ENCODE measurements at regions not wholly inside any gene's neighbourhood (a gene's known extent, or its start where the extent isn't known, plus 50 kb on each side); places are given as distances from the start of the nearest gene placed in this dataset.

DNA sequence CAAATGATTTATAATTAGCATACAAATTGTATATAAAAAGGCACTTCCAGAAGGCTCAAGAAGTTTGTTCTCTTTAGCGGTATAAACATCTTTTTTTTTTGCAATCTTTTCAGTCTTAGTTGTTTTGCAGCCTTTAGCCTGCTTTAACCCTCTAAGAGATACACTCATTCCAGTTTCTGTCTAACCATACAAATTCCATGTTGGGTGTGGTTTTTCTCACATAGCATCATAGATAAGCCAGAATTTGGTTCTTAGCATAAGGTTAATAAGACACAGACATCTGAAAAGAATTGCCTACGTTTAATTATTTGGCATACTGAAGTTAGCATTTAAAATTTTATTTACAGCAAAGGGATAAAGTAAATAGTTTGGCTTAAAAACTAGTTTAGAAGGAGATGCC lies 92.5 kb upstream of the NPVF start:
- ATAC-seq (no peak), FAIRE-seq (no peak), DNase-seq (ENCODE audit: low read depth in 1 of 2, low spot score in 1 of 2) (no peak)
- WGBS (ENCODE audit: missing lambda C conversion rate), result 14% methylated on average over 2 of the region's 2 CpGs
- Histone ChIP-seq H3K27ac (no peak overlapping the region), H3K4me3 (no peak overlapping the region), H3K9me3 (no peaks in the 10 kb centered on the region), H3K4me1 (no peaks in the 10 kb centered on the region), H3K4me2 (no peak overlapping the region)
- POLR2A ChIA-PET, result no interaction called here
- no peak for TF ChIP-seq CHD2 (IDR thresholded peaks at IDR 0.05; ENCODE audit: low read length, partially characterized antibody)
- TF ChIP-seq SREBF2 (IDR thresholded peaks at IDR 0.05), result no peak
- no peak for TF ChIP-seq EHMT2 (IDR thresholded peaks at IDR 0.05; ENCODE audit: low read depth)
- TF ChIP-seq, protein P1, sequence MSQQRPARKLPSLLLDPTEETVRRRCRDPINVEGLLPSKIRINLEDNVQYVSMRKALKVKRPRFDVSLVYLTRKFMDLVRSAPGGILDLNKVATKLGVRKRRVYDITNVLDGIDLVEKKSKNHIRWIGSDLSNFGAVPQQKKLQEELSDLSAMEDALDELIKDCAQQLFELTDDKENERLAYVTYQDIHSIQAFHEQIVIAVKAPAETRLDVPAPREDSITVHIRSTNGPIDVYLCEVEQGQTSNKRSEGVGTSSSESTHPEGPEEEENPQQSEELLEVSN (IDR thresholded peaks at IDR 0.05; ENCODE audit: borderline replicate concordance, low read depth), result no peak
- TF ChIP-seq, protein P2, sequence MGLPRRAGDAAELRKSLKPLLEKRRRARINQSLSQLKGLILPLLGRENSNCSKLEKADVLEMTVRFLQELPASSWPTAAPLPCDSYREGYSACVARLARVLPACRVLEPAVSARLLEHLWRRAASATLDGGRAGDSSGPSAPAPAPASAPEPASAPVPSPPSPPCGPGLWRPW (IDR thresholded peaks at IDR 0.05), result no peak
- no peak for TF ChIP-seq RNF2 (IDR thresholded peaks at IDR 0.05; ENCODE audit: borderline replicate concordance, low read depth)
- TF ChIP-seq JUN (IDR thresholded peaks at IDR 0.05), result no peak
- TF ChIP-seq NR3C1 (IDR thresholded peaks at IDR 0.05), result no peak
- no peak for TF ChIP-seq RAD21 (conservative IDR thresholded peaks at IDR 0.05 in 1 of 2, IDR thresholded peaks at IDR 0.05 in 1 of 2)
- no peak for TF ChIP-seq CBX2 (IDR thresholded peaks at IDR 0.05; ENCODE audit: borderline replicate concordance, low read depth)
- no peak for TF ChIP-seq ZC3H11A (IDR thresholded peaks at IDR 0.05)
- TF ChIP-seq NFE2L2 (conservative IDR thresholded peaks at IDR 0.05; ENCODE audit: low read length), result no peak
- no peak for TF ChIP-seq CEBPB (IDR thresholded peaks at IDR 0.05)
- no peak for TF ChIP-seq FOSL2 (IDR thresholded peaks at IDR 0.05)
- no peak for TF ChIP-seq FOSL2 (CRISPR knock-in tag; IDR thresholded peaks at IDR 0.05)
- CTCF ChIA-PET, result no interaction called here

DNA sequence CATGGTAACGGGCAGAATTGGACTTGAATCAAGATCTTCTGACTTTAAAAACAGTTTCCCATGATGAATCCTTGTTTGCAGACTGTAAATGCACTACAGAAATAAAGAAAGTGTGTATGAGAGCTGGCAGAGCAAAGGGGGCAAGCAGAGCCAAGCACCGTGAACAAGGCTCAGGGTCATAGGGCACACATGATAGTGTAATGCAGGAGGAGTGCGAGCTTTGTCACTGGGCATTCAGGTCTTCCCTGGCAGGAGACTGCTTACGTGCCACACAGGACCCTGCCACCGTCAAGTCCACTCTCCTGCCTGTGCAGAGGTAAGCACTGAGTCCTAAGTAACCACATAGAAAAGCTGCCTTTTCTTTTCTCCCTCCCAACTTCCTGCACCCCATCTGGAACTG lies 93.1 kb upstream of the NPVF start:
- Histone ChIP-seq H3K4me1 (no peaks in the 10 kb centered on the region), H3K27ac (no peak overlapping the region), H3K9me3 (no peaks in the 10 kb centered on the region), H3K4me2 (no peak overlapping the region), H3K4me3 (no peak overlapping the region)
- POLR2A ChIA-PET, result no interaction called here
- FAIRE-seq (no peak), DNase-seq (ENCODE audit: low read depth in 1 of 2, low spot score in 1 of 2) (no peak), ATAC-seq (no peak)
- WGBS (ENCODE audit: missing lambda C conversion rate), result 6% methylated on average over 5 of the region's 5 CpGs
- no peak for TF ChIP-seq CHD2 (IDR thresholded peaks at IDR 0.05; ENCODE audit: low read length, partially characterized antibody)
- TF ChIP-seq HOXB5 (CRISPR knock-in tag; IDR thresholded peaks at IDR 0.05), result no peak
- TF ChIP-seq GATA3 (IDR thresholded peaks at IDR 0.05; ENCODE audit: borderline replicate concordance), result no peak
- no peak for TF ChIP-seq FOSL2 (IDR thresholded peaks at IDR 0.05)
- no peak for TF ChIP-seq FOSL2 (CRISPR knock-in tag; IDR thresholded peaks at IDR 0.05)
- TF ChIP-seq HOXA7 (CRISPR knock-in tag; IDR thresholded peaks at IDR 0.05), result no peak
- TF ChIP-seq PHF8 (IDR thresholded peaks at IDR 0.05; ENCODE audit: borderline replicate concordance, low read depth), result no peak
- no peak for TF ChIP-seq RAD21 (conservative IDR thresholded peaks at IDR 0.05 in 1 of 2, IDR thresholded peaks at IDR 0.05 in 1 of 2)
- TF ChIP-seq NR3C1 (IDR thresholded peaks at IDR 0.05), result no peak
- TF ChIP-seq, protein P3, sequence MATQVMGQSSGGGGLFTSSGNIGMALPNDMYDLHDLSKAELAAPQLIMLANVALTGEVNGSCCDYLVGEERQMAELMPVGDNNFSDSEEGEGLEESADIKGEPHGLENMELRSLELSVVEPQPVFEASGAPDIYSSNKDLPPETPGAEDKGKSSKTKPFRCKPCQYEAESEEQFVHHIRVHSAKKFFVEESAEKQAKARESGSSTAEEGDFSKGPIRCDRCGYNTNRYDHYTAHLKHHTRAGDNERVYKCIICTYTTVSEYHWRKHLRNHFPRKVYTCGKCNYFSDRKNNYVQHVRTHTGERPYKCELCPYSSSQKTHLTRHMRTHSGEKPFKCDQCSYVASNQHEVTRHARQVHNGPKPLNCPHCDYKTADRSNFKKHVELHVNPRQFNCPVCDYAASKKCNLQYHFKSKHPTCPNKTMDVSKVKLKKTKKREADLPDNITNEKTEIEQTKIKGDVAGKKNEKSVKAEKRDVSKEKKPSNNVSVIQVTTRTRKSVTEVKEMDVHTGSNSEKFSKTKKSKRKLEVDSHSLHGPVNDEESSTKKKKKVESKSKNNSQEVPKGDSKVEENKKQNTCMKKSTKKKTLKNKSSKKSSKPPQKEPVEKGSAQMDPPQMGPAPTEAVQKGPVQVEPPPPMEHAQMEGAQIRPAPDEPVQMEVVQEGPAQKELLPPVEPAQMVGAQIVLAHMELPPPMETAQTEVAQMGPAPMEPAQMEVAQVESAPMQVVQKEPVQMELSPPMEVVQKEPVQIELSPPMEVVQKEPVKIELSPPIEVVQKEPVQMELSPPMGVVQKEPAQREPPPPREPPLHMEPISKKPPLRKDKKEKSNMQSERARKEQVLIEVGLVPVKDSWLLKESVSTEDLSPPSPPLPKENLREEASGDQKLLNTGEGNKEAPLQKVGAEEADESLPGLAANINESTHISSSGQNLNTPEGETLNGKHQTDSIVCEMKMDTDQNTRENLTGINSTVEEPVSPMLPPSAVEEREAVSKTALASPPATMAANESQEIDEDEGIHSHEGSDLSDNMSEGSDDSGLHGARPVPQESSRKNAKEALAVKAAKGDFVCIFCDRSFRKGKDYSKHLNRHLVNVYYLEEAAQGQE (IDR thresholded peaks at IDR 0.05), result no peak
- TF ChIP-seq EP300 (IDR thresholded peaks at IDR 0.05), result no peak
- TF ChIP-seq BHLHE40 (IDR thresholded peaks at IDR 0.05; ENCODE audit: low read depth, low read length), result no peak
- TF ChIP-seq, protein P4, sequence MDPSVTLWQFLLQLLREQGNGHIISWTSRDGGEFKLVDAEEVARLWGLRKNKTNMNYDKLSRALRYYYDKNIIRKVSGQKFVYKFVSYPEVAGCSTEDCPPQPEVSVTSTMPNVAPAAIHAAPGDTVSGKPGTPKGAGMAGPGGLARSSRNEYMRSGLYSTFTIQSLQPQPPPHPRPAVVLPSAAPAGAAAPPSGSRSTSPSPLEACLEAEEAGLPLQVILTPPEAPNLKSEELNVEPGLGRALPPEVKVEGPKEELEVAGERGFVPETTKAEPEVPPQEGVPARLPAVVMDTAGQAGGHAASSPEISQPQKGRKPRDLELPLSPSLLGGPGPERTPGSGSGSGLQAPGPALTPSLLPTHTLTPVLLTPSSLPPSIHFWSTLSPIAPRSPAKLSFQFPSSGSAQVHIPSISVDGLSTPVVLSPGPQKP (IDR thresholded peaks at IDR 0.05; ENCODE audit: low read depth, low read length), result no peak
- TF ChIP-seq, protein P2 (IDR thresholded peaks at IDR 0.05), result no peak
- CTCF ChIA-PET, result interaction anchor here (1.2 kb wide), 1 partner anchor 62 kb away, joined by 3 read pairs; no protein-coding TSS in a partner anchor

Data from A549 (cell line).